DMS114 treated with DMSO at 0.1 percent for 48 hours (cell line): ENCODE measurements at regions not wholly inside any gene's neighbourhood (a gene's known extent, or its start where the extent isn't known, plus 50 kb on each side); places are given as distances from the start of the nearest gene placed in this dataset.
"Not testable (repeated sequence)": the region's sequence is repeated elsewhere in the genome, so short reads cannot be mapped to it uniquely, and the experiment has no call there.

ENCODE experiments used
- DNase-seq: peaks from one replicate; lab custom pipeline; 2025; ENCODE audit not compliant: unreplicated experiment; lab: John Stamatoyannopoulos, UW

DNA sequence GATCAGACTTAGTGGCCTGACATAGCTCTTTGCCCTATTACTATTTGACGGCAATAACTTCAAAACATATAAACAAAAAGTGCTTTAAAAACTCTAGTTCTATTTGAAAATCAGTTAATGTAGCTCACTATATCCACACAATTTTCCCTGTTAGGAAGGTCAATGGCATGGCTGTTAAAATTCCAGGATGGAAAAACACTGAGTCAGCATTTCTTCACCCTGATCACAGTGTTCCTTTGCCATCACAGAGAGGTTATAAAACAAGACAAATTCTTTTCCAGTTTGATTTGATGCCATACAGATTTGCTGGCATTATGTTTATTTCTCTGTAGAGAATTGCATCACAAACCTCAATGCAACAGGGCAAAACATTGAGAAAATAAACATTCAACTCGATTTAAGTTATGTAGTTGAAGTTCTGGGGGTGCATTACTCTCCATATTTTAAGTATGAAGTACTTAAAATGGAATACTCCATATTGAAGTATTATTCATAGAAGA is 253.7 kb upstream of the HSF2 start:
- peak; percentile 86 for DNase-seq

DNA sequence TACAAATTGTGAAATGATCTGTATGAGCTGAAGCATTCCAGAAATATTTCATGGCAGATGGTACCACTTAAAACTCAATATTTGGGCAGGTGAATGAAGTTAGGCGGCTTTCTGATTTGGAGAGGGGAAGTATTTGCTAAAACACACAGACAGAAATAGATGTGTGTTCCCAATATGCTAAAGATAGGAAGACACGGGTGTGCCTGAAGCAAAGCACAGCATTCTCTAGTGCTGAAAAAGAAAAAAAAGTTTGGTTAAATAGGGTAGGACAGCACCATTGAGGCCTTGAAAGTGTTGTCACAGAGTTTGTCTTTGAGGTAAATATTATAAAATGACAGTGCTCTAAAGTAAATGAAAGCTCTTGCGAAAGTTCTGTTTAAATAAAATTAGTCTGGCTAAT is 252.2 kb upstream of the HSF2 start:
- DNase-seq, result peak; percentile 68

DNA sequence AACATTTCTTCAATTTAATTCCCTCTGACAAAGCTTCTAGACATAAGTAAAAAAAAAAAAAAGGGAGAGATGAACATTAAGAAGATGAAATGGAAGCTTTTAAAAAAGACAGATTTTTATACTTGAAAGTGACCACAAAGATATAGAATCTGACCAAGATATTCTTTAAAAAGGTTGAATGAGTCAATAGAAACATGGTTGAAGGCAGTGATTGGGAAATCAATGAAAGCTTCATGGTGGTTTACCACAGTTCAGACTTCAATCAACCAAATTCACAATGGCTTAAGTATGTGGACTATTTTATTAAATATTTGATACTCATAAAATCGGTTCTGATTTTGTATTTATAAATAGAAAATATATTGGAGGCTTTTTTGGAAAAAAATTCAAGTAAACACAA is 248.4 kb upstream of the HSF2 start:
- no peak for DNase-seq

DNA sequence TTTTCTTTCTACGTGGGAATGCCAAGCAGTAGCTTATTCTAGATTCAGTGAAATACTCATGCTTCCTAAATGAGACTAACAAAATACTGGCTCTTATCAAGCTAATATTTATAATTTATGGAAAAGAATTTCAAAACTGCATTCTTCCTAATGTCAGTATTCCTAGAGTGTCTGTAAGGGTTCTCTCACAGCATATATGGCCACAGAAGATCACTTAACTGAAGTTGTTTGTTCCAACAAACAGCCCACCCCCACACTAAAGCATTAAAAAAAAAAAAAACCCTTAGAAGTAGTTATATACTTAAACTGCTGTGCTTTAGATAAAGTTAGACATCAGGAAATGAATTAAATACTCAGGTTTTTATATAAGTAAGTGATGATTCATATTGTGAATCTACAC is 247.7 kb upstream of the HSF2 start:
- no peak for DNase-seq

DNA sequence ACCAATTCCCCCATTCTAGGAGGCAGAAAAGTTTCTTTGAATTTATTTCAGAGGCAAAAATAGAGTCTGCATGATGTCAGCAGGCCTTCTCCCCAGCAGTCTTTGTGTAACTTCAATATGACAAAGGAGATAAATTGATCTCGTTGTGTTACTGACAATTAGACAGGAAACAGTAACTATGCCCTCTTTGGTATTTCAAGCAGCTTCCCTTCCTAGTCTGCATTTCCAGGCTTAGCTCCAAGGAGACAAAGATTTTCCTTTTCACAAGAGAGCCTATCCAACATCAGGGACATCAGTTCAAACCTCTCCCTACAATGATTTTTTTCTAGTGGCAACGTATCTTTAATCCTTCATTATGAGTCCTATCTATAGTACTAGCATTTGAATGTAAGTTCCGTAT is 245.9 kb upstream of the HSF2 start:
- DNase-seq, result peak; percentile 92

DNA sequence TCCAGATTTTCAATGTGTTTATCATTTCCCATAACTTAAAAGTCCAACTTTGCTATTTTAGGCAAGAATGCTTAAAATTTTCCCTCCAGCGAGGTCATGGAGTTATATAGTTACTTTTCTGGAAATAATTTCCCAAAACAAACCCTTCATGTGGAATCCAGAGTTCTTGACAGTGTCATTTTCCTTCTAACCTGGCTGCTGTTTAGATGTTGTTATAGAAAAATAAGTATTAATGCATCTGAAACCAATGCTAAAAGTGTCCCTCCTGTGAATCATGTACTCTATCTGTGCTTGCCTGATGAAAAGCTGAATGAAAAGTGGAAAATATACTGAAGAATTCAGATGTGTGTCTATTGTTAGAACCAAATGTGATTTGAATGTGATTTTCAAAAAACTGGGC is 245.3 kb upstream of the HSF2 start:
- DNase-seq, result peak; percentile 92

DNA sequence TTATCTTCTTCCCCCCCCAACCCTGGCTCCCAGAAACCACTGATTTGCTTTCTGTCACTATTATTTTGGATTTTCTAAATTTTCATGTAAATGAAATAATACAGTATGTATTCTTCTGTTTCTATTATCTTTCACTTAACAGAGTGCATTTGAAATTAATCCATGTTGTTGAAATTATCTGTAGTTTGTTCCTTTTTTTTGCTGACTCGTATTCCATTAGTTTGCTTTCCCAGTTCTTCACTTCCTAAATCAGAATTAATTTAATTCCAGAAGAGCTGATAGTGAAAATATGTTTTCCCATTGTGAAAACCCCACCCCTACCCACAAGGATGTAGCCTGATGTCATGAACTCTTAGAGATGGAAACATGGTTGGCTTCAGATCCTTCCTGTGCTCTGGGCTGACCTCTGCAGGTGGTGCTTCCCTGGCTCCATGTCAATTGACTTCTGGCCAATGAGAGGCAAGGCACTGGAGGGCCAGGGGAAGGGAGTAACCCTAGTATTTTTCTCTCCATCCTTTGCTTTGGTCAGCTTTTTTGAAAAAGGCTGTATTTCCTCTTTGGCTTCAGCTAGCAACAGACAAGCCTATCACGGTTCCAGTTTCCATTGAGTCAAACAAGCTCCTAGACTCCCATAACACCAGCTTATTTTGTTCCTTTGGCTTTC is 244.4 kb upstream of the HSF2 start:
- DNase-seq, result no peak

- no peak for DNase-seq
Observed at GRCh38 chr6:122161136-122161535, 238.3 kb upstream of the HSF2 start.

DNA sequence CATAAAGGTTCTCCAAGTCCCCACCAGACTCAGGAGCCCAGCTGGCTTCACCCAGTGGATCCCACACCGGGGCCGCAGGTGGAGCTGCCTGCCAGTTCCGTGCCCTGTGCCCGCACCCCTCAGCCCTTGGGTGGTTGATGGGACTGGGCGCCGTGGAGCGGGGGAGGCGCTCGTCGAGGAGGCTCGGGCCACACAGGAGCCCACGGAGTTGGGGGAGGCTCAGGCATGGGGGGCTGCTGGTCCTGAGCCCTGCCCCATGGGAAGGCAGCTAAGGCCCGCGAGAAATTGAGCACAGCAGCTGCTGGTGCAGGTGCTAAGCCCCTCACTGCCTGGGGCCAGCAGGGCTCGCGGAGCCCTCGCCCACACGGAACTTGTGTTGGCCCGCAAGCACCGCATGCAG is 234.4 kb upstream of the HSF2 start:
- no peak for DNase-seq

GRCh38 chr6:122170274-122170673 is 229.2 kb upstream of the HSF2 start:
- no peak for DNase-seq

GRCh38 chr6:122178988-122179387 is 220.5 kb upstream of the HSF2 start:
- no peak for DNase-seq

- peak; percentile 66 for DNase-seq
Observed at GRCh38 chr6:122180132-122180531, 219.3 kb upstream of the HSF2 start.

DNA sequence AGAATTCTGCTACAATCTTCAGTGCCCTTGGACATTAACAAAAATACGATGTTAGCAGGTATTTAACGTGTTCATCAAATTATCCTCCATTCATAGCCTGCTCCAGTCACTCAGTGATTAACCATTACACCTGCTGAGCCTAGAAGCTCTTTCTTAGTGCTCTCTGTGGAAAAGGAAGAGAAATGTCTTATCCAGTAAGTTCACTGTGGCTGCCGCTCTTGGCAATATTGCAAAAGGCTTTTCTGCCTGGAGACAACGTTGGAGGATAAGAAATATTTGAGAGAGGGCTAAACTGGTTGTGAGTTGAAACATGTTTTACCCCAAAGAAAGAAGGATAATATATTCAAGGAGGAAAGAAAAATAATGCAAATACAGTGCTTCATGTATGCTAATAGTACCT is 217.4 kb upstream of the HSF2 start:
- no peak for DNase-seq

- peak; percentile 60 for DNase-seq
Observed at GRCh38 chr6:122184401-122184827, 215.0 kb upstream of the HSF2 start.

GRCh38 chr6:122185458-122185857 is 214.0 kb upstream of the HSF2 start:
- DNase-seq, result not testable (repeated sequence)

GRCh38 chr6:122187186-122187585 is 212.3 kb upstream of the HSF2 start:
- no peak for DNase-seq

- no peak for DNase-seq
Observed at GRCh38 chr6:122198922-122199321, 200.5 kb upstream of the HSF2 start.

DNA sequence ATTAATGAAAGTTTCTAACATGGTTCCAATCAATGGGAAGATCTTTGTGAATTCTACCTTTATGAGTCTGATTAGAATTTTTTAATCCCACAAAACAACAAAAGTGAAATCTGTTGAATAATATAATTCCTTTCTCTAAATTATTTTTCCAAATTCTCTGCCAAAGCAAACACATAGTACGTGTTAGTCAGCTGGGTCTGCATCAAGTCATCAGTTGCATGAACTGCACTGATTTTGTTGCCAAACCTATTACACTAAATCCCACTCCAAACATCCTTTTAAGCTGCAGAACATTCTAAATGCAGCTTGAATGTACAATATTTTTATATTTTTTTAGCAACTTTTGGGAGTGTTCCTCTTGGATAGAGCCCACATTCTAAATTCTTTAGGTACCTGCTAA is 199.0 kb upstream of the HSF2 start:
- no peak for DNase-seq

DNA sequence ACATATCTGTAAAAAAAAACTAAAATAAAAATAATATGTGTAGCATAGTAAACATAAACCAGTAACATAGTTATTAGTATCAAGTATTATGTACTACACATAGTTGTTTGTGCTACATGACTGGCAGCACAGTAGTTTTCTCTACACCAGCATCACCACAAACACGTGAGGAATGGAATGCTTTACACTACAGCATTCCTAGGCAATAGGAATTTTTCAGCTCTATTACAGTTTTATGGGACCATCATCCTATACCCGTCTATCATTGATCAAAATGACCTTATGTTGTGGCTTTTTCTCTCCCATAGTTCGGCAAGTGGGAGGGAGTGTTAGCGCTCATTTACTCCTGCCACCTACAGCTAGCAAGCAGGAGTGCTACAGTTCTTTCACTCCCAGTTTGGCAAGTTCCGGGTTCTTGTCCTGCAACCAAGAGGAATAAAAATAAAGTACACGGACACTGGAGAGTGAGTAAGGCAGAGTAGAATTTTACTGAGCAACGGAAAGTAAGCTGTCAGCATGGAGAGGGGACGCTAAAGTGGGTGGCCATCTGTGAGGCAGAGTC is 196.8 kb upstream of the HSF2 start:
- no peak for DNase-seq

DNA sequence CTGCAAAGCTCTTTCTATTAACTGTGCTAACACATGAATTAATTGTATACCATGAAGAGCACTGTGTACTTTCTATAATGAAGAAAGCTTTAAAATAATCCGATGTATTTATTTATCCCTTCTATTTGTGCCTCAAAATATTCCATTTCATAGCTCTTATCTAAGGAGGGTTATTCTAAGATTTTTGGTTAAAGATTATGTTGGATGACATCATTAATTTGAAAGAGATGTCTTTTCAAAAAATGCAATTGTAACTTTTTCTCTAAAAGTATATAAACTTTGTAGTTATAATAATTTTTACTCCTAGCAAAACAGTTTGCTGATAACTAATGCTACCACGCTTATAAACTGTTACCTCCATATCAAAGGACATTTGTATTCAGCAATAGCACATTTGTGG is 192.4 kb upstream of the HSF2 start:
- DNase-seq, result no peak

GRCh38 chr6:122207794-122208193 is 191.7 kb upstream of the HSF2 start:
- no peak for DNase-seq

GRCh38 chr6:122214605-122215318 is 184.7 kb upstream of the HSF2 start:
- peak; percentile 41 for DNase-seq
